ENCODE measurements at regions not wholly inside any gene's neighbourhood (a gene's known extent, or its start where the extent isn't known, plus 50 kb on each side); places are given as distances from the start of the nearest gene placed in this dataset.

- no peak for TF ChIP-seq MLXIP (CRISPR knock-in tag; IDR thresholded peaks at IDR 0.05; ENCODE audit: borderline replicate concordance)
- no peak for TF ChIP-seq SNAI1 (CRISPR knock-in tag; IDR thresholded peaks at IDR 0.05; ENCODE audit: borderline replicate concordance)
- TF ChIP-seq ZNF747 (CRISPR knock-in tag; IDR thresholded peaks at IDR 0.05; ENCODE audit: borderline replicate concordance) = no peak
- no peak for TF ChIP-seq EZH2 (conservative IDR thresholded peaks at IDR 0.05; ENCODE audit: low read depth, low read length)
- TF ChIP-seq ZBTB42 (CRISPR knock-in tag; IDR thresholded peaks at IDR 0.05) = no peak
- TF ChIP-seq HOXA7 (CRISPR knock-in tag; IDR thresholded peaks at IDR 0.05) = no peak
- TF ChIP-seq TOE1 (CRISPR knock-in tag; IDR thresholded peaks at IDR 0.05) = no peak
- TF ChIP-seq ZFP41 (CRISPR knock-in tag; IDR thresholded peaks at IDR 0.05; ENCODE audit: borderline replicate concordance) = no peak
- no peak for TF ChIP-seq HNF4G (IDR thresholded peaks at IDR 0.05; ENCODE audit: borderline replicate concordance, low read depth, low read length)
- no peak for TF ChIP-seq HNF4G (CRISPR knock-in tag; IDR thresholded peaks at IDR 0.05; ENCODE audit: borderline replicate concordance, low read depth)
Measured at GRCh38 chr1:90356991-90357390, 360.1 kb downstream of the BARHL2 start (continued).

DNA sequence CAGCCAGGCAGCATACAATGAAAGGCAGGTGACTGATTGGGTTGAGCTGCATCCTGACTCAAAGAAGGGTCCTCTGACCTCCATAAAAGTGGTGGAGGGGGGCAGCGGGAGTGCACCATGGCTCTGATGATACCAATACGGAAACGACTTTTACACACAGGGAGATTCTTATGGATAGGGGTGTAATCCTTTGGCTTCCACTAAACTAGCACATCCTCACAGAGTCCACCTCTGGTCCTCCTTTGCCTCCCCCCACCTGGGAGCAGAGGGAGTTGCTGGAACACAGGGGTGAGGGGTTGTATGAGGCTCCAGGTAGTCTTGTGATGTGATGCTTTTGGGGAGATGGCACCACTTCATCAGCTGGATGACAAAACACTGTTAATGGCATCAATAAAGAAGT is 361.0 kb downstream of the BARHL2 start:
- no TSS peak for BruUV-seq (replicated peaks)
- Histone ChIP-seq H3K27me3 (ENCODE audit: control insufficient read depth in 1 of 2, insufficient read depth in 2 of 2, low read length in 2 of 2) (no peaks in the 10 kb centered on the region), H2AFZ (ENCODE audit: low read length) (no peak overlapping the region), H3K9ac (ENCODE audit: insufficient read depth, low read depth, low read length) (no peak overlapping the region), H3K4me1 (ENCODE audit: insufficient read depth, low read length) (no peaks in the 10 kb centered on the region), H3K4me3 (replicated peaks in 1 of 3; ENCODE audit: insufficient read depth in 1 of 3, low read depth in 2 of 3, low read length in 3 of 3) (no peak overlapping the region), H3K9me3 (ENCODE audit: low read length) (no peaks in the 10 kb centered on the region), H3K36me3 (replicated peaks in 1 of 2; ENCODE audit: control insufficient read depth in 1 of 2, insufficient read depth in 2 of 2, low read length in 2 of 2) (no peaks in the 10 kb centered on the region), H3K4me2 (ENCODE audit: low read depth, low read length) (no peak overlapping the region), H4K20me1 (ENCODE audit: insufficient read depth, low read length) (no peaks in the 10 kb centered on the region), H3K79me2 (ENCODE audit: insufficient read depth, low read length) (no peaks in the 10 kb centered on the region), H3K27ac (ENCODE audit: extremely low read length, insufficient read depth, low read length) (no peak overlapping the region)
- ChIA-PET POLR2A (no interaction called here), CTCF (ENCODE audit: low intra/inter-chr PET ratio, low total read pairs) (no interaction called here)
- 36% methylated on average over 3 of the region's 3 CpGs for WGBS (ENCODE audit: low lambda C conversion rate)
- TF ChIP-seq GLI4 (CRISPR knock-in tag; IDR thresholded peaks at IDR 0.05; ENCODE audit: borderline replicate concordance) (no peak), ZNF678 (CRISPR knock-in tag; IDR thresholded peaks at IDR 0.05) (no peak), FOXA3 (CRISPR knock-in tag; IDR thresholded peaks at IDR 0.05) (no peak), ZNF468 (CRISPR knock-in tag; IDR thresholded peaks at IDR 0.05) (no peak)
- TF ChIP-seq, protein P1, sequence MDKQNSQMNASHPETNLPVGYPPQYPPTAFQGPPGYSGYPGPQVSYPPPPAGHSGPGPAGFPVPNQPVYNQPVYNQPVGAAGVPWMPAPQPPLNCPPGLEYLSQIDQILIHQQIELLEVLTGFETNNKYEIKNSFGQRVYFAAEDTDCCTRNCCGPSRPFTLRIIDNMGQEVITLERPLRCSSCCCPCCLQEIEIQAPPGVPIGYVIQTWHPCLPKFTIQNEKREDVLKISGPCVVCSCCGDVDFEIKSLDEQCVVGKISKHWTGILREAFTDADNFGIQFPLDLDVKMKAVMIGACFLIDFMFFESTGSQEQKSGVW (CRISPR knock-in tag; IDR thresholded peaks at IDR 0.05; ENCODE audit: borderline replicate concordance) = no peak
- no peak for DNase-seq (ENCODE audit: low spot score)
- no peak for FAIRE-seq
- in situ Hi-C loops (cut with HindIII; ENCODE audit: extremely low pct_ligation_motif_present, low pct_unique_long_range_greater_than_20kb) = no loop called here
- ATAC-seq = no peak
- intact Hi-C loops (cut with micrococcal nuclease; ENCODE audit: unreplicated experiment) = no loop called here

All from HepG2 (cell line).